Sciatic nerve (tissue), 2 donors: ENCODE measurements at regions not wholly inside any gene's neighbourhood (a gene's known extent, or its start where the extent isn't known, plus 50 kb on each side); places are given as distances from the start of the nearest gene placed in this dataset.

Experiments
- ATAC-seq: fragments of 200-7000 bp; cut with Tn5 transposase; one replicate; pipeline ENCODE4 v1.9.1; 2020; ENCODE audit warnings: mild to moderate bottlenecking, moderate library complexity
- DNase-seq: peaks from one replicate; pipeline ENCODE4 v3.0.0-alpha.2; 2020; ENCODE audit warnings: low spot score
- intact Hi-C: fragments of 100-400 bp; cut with DNase I; formaldehyde crosslinking; loops from one replicate; pipeline ENCODE4 v1.14.2; 2022
- donor health status: DM: no; HTN: no; CAD: no.
- donor health status: DM: no; HTN: no; CAD: no.

DNA sequence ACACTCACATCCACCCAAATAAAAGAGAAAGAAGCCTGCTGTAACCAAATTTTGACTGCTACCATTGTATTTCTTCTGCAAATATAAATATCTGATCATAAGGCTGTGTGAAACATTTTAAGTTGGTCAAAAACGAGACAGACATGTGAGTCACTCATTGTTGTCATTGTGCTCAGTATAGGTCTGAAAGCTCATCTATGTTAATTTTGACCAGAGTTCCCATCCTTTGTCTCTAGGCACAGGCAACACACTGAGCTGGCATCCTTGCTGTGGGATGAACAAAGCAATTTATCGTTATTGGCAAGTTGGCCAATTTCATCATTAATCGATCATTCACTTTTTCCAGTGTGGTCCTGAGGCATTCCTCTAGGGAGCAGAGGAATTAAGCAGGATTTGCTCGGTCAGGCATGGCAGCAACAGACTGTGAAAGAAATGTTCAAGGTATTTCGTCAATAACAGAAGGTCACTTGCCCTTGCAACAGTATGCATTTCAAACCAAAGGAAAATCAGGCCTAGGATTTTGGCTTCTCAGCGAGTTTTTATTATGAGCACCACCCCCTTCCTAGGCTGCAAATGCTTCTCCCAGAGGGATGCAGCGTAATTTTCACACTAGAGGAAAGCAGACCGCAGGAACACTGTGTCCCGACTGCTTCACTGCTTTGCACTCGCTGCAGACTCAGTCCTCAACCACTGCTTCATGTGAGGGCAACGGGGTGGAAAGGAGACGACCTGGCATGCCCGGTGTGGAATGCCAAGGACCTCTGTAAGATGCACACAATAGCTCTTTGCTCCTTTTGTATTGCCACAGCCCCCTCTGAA lies 87.9 kb upstream of the SMYD2 start:
- DNase-seq (no peak), ATAC-seq (no peak)
- intact Hi-C loops = no loop called here

GRCh38 chr1:214193691-214194090 lies 87.3 kb upstream of the SMYD2 start:
- no peak for ATAC-seq
- intact Hi-C loops = no loop called here

DNA sequence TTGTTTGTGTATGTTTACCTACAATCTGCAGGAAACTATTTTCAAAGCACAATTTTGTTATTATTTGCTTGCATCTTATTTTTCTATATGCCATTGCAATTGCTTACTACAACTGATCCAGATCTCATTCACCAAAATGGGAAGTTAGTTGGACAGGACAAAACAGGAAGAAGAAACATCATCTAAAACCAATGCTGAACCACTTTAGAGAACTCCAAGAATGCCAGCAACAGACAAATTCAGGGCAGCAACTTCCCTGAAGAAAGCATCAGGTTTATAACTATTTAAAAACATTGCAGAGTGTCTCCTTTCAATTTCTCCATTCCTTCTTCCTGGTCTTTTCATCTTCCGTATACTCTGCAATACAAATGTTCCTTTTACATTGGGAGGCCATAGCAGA lies 82.4 kb upstream of the SMYD2 start:
- intact Hi-C loops = no loop called here
- ATAC-seq = no peak
- DNase-seq = no peak

More at GRCh38 chr1:214193691-214194090, 87.3 kb upstream of the SMYD2 start:
- DNase-seq = no peak

- ATAC-seq (no peak), DNase-seq (no peak)
- intact Hi-C loops = no loop called here
These were observed 81.4 kb upstream of the SMYD2 start for GRCh38 chr1:214199585-214199984.

- ATAC-seq = no peak
- intact Hi-C loops = no loop called here
- no peak for DNase-seq
These were observed 78.0 kb upstream of the SMYD2 start for GRCh38 chr1:214202992-214203391.

DNA sequence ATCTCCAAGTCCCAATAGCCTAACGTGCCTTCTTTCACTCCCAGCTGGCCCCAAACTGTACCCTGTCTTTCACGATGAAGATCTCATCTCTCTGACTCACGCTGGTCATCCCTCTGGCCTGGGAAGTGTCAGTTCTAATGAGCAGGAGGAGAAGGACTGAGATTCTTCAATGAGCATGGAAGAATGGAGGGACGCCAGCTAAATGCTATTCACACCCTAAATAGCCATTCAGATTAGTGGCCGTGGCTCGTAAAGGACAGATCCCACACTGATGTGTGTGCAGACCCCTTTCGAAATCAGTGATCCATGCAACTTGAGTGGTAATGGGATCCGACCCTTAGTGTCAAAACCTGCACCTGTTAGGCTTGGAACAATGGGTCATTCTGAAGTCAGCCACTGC lies 75.9 kb upstream of the SMYD2 start:
- DNase-seq (no peak), ATAC-seq (no peak)
- intact Hi-C loops = no loop called here

- ATAC-seq = no peak
- no peak for DNase-seq
- intact Hi-C loops = no loop called here
These were observed 72.5 kb upstream of the SMYD2 start for GRCh38 chr1:214208460-214208859.

DNA sequence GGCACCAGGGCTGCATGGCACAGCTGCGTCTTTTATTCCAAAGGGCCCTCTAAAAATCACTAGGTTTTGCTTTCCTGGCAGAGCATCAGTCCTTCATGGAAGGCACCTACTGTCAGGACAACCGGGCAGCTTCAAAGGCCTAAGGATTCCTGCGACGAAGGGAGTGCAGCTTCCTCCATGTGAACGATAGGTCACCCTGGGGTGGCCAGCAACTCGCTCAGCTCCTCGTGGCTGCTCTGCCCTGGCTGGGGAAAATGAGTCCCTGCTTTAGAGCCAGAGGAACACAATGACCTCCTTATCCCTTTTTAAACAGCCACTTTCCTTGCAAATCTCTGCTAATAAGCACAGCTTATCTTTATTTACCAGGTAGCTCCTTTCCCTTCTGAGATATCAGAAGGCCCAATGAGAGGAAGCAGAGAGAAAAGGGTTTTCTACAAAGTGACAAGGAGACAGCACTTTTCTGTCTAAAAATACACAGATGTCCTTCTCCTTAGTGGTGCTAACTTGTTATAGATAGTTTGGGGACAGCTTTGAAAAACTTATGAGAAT lies 71.6 kb upstream of the SMYD2 start:
- intact Hi-C loops = no loop called here
- no peak for DNase-seq
- no peak for ATAC-seq

- DNase-seq = no peak
- intact Hi-C loops = no loop called here
- ATAC-seq = no peak
These were observed 67.8 kb upstream of the SMYD2 start for GRCh38 chr1:214213136-214213535.

GRCh38 chr1:214214851-214215250 lies 66.1 kb upstream of the SMYD2 start:
- ATAC-seq = no peak
- DNase-seq = no peak
- intact Hi-C loops = no loop called here

DNA sequence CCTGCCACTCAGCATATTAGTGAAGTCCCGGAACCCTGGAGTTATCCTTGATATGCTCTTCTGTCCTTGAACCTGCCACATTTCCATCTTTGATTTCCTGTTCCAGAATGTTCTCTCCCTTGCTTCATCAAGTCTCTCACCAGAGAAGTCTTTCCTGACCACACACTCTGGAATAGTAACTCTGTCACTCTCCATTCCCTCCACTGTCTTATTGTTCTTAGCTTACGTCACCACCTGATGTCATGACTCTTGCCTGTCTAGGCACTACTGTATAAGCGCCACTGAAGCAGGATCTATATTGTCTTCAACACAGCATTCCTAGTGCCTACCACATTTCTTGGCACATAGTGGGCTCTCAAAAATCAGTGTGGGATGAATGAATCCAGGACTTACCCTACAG lies 65.4 kb upstream of the SMYD2 start:
- ATAC-seq (no peak), DNase-seq (no peak)
- intact Hi-C loops = no loop called here

DNA sequence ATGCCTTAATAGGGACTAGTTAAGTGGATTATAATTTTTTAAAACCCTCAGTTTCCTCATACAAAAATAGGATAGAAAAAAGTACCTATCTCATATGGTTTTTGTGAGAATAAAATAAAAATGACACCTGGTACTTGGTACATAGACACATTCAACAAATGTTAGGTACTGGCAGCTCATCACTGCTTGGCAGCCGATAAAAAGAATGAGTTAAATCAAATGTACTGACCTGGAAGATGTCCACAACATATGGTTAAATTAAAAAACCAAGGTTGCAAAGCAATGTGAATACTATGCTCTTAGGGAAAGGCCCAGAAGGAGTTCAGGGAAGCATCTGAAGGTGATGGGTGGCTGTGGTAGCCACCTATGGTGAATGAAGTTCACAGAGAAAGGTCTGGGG lies 64.9 kb upstream of the SMYD2 start:
- DNase-seq (no peak), ATAC-seq (no peak)
- intact Hi-C loops = no loop called here

DNA sequence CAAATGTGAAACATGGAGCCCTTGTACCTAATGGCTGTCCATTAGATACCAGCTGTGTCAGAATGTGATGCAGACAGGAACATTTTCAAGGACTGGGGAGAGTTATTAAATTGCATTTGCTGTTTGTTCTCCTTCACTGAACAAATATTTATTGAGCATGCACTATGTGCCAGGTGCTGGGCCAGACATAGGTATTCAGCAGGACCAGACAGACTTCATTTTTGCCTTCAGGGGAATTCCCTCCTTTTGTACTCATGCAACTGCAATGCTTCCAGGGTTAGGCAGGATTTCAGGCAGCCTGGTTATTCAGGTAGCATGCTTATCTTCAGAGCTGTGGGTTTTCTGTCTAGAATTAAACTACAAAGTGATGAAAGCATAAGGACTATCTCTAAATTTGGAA lies 64.2 kb upstream of the SMYD2 start:
- intact Hi-C loops = no loop called here
- ATAC-seq = no peak
- DNase-seq = no peak

DNA sequence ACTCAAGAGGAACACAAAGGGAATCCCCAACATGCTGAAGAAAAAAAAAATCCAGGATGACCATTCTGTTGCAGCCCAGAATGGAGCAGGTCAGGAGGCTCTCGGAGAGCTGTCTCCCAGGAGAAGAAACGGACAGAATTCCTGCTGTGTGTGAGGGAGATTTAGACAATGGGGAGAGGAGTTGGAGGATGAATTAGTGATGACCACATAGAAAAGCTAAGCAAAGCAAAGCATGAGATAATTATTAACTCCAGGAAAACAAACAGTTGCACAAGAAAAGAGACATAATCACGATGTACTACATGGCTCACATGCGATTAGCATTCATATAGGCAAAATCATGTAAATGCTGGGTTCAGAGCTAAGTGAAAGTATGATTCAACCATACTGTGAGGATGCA lies 61.1 kb upstream of the SMYD2 start:
- DNase-seq (no peak), ATAC-seq (no peak)
- intact Hi-C loops = no loop called here

- ATAC-seq (no peak), DNase-seq (no peak)
- intact Hi-C loops = no loop called here
These were observed 60.1 kb upstream of the SMYD2 start for GRCh38 chr1:214220891-214221290.

- peak; percentile 44 for ATAC-seq
- intact Hi-C loops = no loop called here
These were observed 56.2 kb upstream of the SMYD2 start for GRCh38 chr1:214224611-214225354.

DNA sequence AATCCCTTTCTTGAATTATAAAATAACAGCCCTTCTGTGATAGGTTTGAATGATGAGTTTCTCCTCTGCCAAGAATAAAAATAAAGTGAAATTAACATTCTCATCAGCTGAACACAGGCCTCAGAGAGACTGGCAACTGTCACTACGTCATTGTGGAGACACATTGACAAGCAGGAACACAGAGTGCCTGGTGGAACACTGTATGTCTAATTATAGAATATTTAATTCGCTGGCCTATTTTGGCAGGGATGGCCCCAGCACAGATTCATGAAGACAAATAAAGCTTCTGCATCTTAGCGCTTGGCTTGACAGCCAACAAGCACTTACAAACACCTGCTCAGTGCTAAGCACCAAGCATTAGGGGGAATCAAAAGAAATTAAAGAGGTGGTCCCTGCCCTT lies 52.0 kb upstream of the SMYD2 start:
- no peak for ATAC-seq
- DNase-seq = no peak
- intact Hi-C loops = no loop called here

More at GRCh38 chr1:214224611-214225354, 56.2 kb upstream of the SMYD2 start:
- DNase-seq = no peak

- intact Hi-C loops = no loop called here
- ATAC-seq (no peak), DNase-seq (no peak)
These were observed 51.2 kb upstream of the SMYD2 start for GRCh38 chr1:214229736-214230135.
